ENCODE measurements at regions not wholly inside any gene's neighbourhood (a gene's known extent, or its start where the extent isn't known, plus 50 kb on each side); places are given as distances from the start of the nearest gene placed in this dataset.

- no peak for TF ChIP-seq CTCF (IDR thresholded peaks at IDR 0.05)
- TF ChIP-seq POLR2A (IDR thresholded peaks at IDR 0.05) = no peak
Measured at GRCh38 chr6:90645634-90646033, 58.8 kb upstream of the MAP3K7 start.
